ENCODE measurements at regions not wholly inside any gene's neighbourhood (a gene's known extent, or its start where the extent isn't known, plus 50 kb on each side); places are given as distances from the start of the nearest gene placed in this dataset.

DNA sequence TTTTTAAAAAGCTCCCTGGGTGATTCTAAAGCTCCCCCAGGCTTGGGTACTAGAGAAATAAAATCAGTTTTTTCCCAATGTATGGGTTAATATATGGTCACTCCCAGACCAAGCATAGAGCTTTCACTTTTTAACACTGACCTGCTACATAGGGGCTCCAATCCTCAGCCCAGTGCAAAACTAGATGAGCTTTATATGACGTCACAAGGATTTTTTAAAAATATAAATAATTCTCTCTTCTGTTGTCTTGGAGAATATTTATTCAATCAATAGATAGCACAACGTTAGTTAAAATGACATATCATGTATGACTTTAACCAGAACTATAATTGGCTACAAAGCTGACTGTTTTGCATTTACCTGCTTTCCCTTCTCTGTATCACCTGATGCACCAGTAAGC is 137.9 kb upstream of the TMCC3 start:
- H3K4me3 ChIP-seq, result no peak overlapping the region
- in situ Hi-C loops (cut with MboI; ENCODE audit: low sequenced_read_pairs in 4 of 4) (no loop called here), intact Hi-C loops (cut with DNase I; ENCODE audit: low total_unique reads) (no loop called here)
- H3K9me3 ChIP-seq, result no peaks in the 10 kb centered on the region
- H3K27me3 ChIP-seq, result no peaks in the 10 kb centered on the region
- H3K27ac ChIP-seq, result no peak overlapping the region
- DNase-seq (no peak), ATAC-seq (no peak)
- no peaks in the 10 kb centered on the region for H3K4me1 ChIP-seq
- no peak for TF ChIP-seq POLR2A (IDR thresholded peaks at IDR 0.05)
- TF ChIP-seq, protein P1, sequence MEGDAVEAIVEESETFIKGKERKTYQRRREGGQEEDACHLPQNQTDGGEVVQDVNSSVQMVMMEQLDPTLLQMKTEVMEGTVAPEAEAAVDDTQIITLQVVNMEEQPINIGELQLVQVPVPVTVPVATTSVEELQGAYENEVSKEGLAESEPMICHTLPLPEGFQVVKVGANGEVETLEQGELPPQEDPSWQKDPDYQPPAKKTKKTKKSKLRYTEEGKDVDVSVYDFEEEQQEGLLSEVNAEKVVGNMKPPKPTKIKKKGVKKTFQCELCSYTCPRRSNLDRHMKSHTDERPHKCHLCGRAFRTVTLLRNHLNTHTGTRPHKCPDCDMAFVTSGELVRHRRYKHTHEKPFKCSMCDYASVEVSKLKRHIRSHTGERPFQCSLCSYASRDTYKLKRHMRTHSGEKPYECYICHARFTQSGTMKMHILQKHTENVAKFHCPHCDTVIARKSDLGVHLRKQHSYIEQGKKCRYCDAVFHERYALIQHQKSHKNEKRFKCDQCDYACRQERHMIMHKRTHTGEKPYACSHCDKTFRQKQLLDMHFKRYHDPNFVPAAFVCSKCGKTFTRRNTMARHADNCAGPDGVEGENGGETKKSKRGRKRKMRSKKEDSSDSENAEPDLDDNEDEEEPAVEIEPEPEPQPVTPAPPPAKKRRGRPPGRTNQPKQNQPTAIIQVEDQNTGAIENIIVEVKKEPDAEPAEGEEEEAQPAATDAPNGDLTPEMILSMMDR (IDR thresholded peaks at IDR 0.05 in 4 of 5, conservative IDR thresholded peaks at IDR 0.05 in 1 of 5), result no peak
- no peaks in the 10 kb centered on the region for H3K36me3 ChIP-seq

DNA sequence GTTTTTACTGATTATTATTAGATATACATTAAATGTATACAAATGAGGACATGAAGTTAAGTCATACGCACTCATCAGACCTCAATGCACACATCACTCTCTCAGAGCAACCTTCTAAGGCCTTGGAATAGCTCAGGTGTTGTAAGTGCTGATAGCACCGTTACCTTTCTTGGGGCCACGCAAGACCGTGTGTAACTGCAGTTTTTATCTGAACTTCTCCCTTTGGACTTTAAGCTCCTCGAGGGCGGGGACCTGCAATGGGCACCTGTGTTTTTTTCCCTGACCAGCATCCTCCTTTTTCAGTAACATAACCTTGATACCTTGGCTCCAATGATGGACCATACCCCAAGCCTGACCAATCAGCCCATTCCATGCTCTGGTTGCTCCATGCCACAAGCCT is 136.5 kb upstream of the TMCC3 start:
- Histone ChIP-seq H3K27me3 (no peaks in the 10 kb centered on the region), H3K9me3 (no peaks in the 10 kb centered on the region), H3K27ac (no peak overlapping the region), H3K4me1 (no peaks in the 10 kb centered on the region), H3K36me3 (no peaks in the 10 kb centered on the region), H3K4me3 (no peak overlapping the region)
- in situ Hi-C loops (cut with MboI; ENCODE audit: low sequenced_read_pairs in 4 of 4), result no loop called here
- intact Hi-C loops (cut with DNase I; ENCODE audit: low total_unique reads), result no loop called here
- TF ChIP-seq, protein P1 (IDR thresholded peaks at IDR 0.05 in 4 of 5, conservative IDR thresholded peaks at IDR 0.05 in 1 of 5), result no peak
- TF ChIP-seq POLR2A (IDR thresholded peaks at IDR 0.05), result no peak
- DNase-seq (no peak), ATAC-seq (no peak)

GRCh38 chr12:94783862-94784261 is 133.5 kb upstream of the TMCC3 start:
- H3K36me3 ChIP-seq, result no peaks in the 10 kb centered on the region
- H3K27me3 ChIP-seq, result no peaks in the 10 kb centered on the region
- ATAC-seq (no peak), DNase-seq (no peak)
- H3K9me3 ChIP-seq, result no peaks in the 10 kb centered on the region
- H3K27ac ChIP-seq, result no peak overlapping the region
- H3K4me1 ChIP-seq, result no peaks in the 10 kb centered on the region
- intact Hi-C loops (cut with DNase I; ENCODE audit: low total_unique reads), result no loop called here
- in situ Hi-C loops (cut with MboI; ENCODE audit: low sequenced_read_pairs in 4 of 4), result no loop called here
- no peak for TF ChIP-seq POLR2A (IDR thresholded peaks at IDR 0.05)
- TF ChIP-seq, protein P1 (IDR thresholded peaks at IDR 0.05 in 4 of 5, conservative IDR thresholded peaks at IDR 0.05 in 1 of 5), result no peak
- H3K4me3 ChIP-seq, result no peak overlapping the region

DNA sequence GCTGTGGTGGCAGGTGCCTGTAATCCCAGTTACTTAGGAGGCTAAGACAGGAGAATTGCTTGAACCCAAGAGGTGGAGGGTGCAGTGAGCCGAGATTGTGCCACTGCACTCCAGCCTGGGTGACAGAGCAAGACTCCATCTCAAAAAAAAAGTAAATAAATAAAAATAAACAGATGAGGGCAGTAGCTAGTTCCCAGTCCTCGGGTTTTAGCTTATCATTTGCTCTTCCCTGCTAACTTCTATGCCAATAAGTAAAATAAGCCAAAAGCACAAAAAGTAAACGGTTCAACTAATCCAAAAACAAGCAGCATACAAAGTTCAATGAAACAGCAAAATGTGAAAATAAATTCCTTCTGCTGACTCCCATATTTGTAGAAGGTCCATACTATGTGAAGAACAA is 133.0 kb upstream of the TMCC3 start:
- no peaks in the 10 kb centered on the region for H3K9me3 ChIP-seq
- in situ Hi-C loops (cut with MboI; ENCODE audit: low sequenced_read_pairs in 4 of 4) (no loop called here), intact Hi-C loops (cut with DNase I; ENCODE audit: low total_unique reads) (no loop called here)
- H3K4me3 ChIP-seq, result no peak overlapping the region
- H3K36me3 ChIP-seq, result no peaks in the 10 kb centered on the region
- DNase-seq (no peak), ATAC-seq (no peak)
- no peak for TF ChIP-seq POLR2A (IDR thresholded peaks at IDR 0.05)
- TF ChIP-seq, protein P1 (IDR thresholded peaks at IDR 0.05 in 4 of 5, conservative IDR thresholded peaks at IDR 0.05 in 1 of 5), result no peak
- no peaks in the 10 kb centered on the region for H3K27me3 ChIP-seq
- no peak overlapping the region for H3K27ac ChIP-seq
- H3K4me1 ChIP-seq, result no peaks in the 10 kb centered on the region

DNA sequence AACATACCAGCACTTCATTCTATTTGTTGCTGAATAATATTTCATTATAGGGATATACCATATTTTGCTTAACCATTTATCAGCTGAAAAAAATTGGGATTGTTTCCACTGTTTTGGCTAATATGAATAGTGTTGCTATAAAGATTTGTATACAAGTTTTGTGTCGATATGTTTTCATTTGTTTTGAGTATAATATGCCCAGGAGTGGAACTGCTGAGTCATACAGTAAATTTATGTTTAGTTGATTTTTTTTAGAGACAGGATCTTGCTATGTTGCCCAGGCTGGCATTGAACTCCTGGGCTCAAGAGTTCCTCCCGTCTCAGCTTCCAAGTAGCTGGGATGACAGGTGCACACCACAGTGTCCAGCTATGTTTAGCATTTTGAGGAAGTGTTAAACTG is 131.5 kb upstream of the TMCC3 start:
- H3K27ac ChIP-seq, result no peak overlapping the region
- DNase-seq, result no peak
- in situ Hi-C loops (cut with MboI; ENCODE audit: low sequenced_read_pairs in 4 of 4) (no loop called here), intact Hi-C loops (cut with DNase I; ENCODE audit: low total_unique reads) (no loop called here)
- H3K36me3 ChIP-seq, result no peaks in the 10 kb centered on the region
- no peak overlapping the region for H3K4me3 ChIP-seq
- no peaks in the 10 kb centered on the region for H3K4me1 ChIP-seq
- no peak for TF ChIP-seq POLR2A (IDR thresholded peaks at IDR 0.05)
- TF ChIP-seq, protein P1 (IDR thresholded peaks at IDR 0.05 in 4 of 5, conservative IDR thresholded peaks at IDR 0.05 in 1 of 5), result no peak
- no peak for ATAC-seq
- no peaks in the 10 kb centered on the region for H3K9me3 ChIP-seq
- no peaks in the 10 kb centered on the region for H3K27me3 ChIP-seq

All from gastrocnemius medialis (tissue), 4 donors.